OCI-LY7 (cell line): ENCODE measurements at regions not wholly inside any gene's neighbourhood (a gene's known extent, or its start where the extent isn't known, plus 50 kb on each side); places are given as distances from the start of the nearest gene placed in this dataset.

Source experiments
- CTCF ChIP-seq: fragments of 200-600 bp; sonication (generic); conservative IDR thresholded peaks from 2 replicates; pipeline ENCODE4 v1.5.1; 2014; ENCODE audit warnings: mild to moderate bottlenecking, antibody characterized with exemption, low read length, moderate library complexity, mixed read lengths
- EZH2phosphoT487 ChIP-seq: fragments of 200-600 bp; sonication (generic); IDR thresholded peaks from 2 replicates; pipeline ENCODE4 v1.6.1; 2018; ENCODE audit warnings: low read depth, borderline replicate concordance, mild to moderate bottlenecking, mixed run types, antibody characterized with exemption, low read length, moderate library complexity, mixed read lengths

- TF ChIP-seq EZH2phosphoT487: no peak
- TF ChIP-seq CTCF: no peak
Observed at GRCh38 chr7:106365252-106366005, 80.6 kb upstream of the NAMPT start.
